HepG2 (cell line): ENCODE measurements at regions not wholly inside any gene's neighbourhood (a gene's known extent, or its start where the extent isn't known, plus 50 kb on each side); places are given as distances from the start of the nearest gene placed in this dataset.

ENCODE experiments used
- CCAR2 ChIP-seq: fragments of 200-400 bp; formaldehyde crosslinking; optimal IDR thresholded peaks from 2 replicates; pipeline ENCODE3; 2018; ENCODE audit warnings: low read depth, mild to moderate bottlenecking, low read length, moderate library complexity
- CSRNP2 ChIP-seq: sonication (generic); formaldehyde crosslinking; conservative IDR thresholded peaks from 2 replicates; pipeline ENCODE4 v1.8.0; 2022; ENCODE audit warnings: low read depth, missing genetic modification reagents
- GPBP1L1 ChIP-seq: sonication (generic); formaldehyde crosslinking; IDR thresholded peaks from 2 replicates; pipeline ENCODE4 v1.5.0; 2020; ENCODE audit warnings: mild to moderate bottlenecking, missing genetic modification reagents
- RAD21 ChIP-seq: fragments of 450-650 bp; formaldehyde crosslinking; IDR thresholded peaks from 2 replicates; pipeline ENCODE4 v1.5.0; 2020; ENCODE audit warnings: mild to moderate bottlenecking
- RBFOX2 ChIP-seq: fragments of 200-400 bp; formaldehyde crosslinking; IDR thresholded peaks from 2 replicates; pipeline ENCODE4 v1.6.1; 2017; ENCODE audit warnings: low read depth, mild to moderate bottlenecking, low read length
- ZBTB43 ChIP-seq: sonication (generic); formaldehyde crosslinking; conservative IDR thresholded peaks from 2 replicates; pipeline ENCODE4 v1.4.0; 2020; ENCODE audit warnings: missing genetic modification reagents
- ZKSCAN8 ChIP-seq: IDR thresholded peaks from 2 replicates; pipeline ENCODE4 v1.6.1; 2016; ENCODE audit warnings: borderline replicate concordance, missing genetic modification reagents, missing compliant biosample characterization
- ZNF280B ChIP-seq: sonication (generic); formaldehyde crosslinking; IDR thresholded peaks from 2 replicates; pipeline ENCODE4 v1.5.0; 2020; ENCODE audit warnings: missing genetic modification reagents, mild to moderate bottlenecking, borderline replicate concordance
- ZNF704 ChIP-seq: sonication (generic); formaldehyde crosslinking; IDR thresholded peaks from 2 replicates; pipeline ENCODE4 v1.8.1; 2023; ENCODE audit warnings: mild to moderate bottlenecking, inconsistent platforms, moderate library complexity, missing genetic modification reagents, borderline replicate concordance

- no peak for TF ChIP-seq RBFOX2
- TF ChIP-seq GPBP1L1: no peak
- TF ChIP-seq ZNF704 (CRISPR knock-in tag): no peak
- TF ChIP-seq ZBTB43 (CRISPR knock-in tag): no peak
- no peak for TF ChIP-seq CCAR2
- TF ChIP-seq RAD21 (CRISPR knock-in tag): no peak
- no peak for TF ChIP-seq ZKSCAN8
- no peak for TF ChIP-seq ZNF280B (CRISPR knock-in tag)
- no peak for TF ChIP-seq CSRNP2
Observed at GRCh38 chr10:21171936-21172541, 274.9 kb upstream of the NEBL start (continued).
